ENCODE measurements at regions not wholly inside any gene's neighbourhood (a gene's known extent, or its start where the extent isn't known, plus 50 kb on each side); places are given as distances from the start of the nearest gene placed in this dataset.

DNA sequence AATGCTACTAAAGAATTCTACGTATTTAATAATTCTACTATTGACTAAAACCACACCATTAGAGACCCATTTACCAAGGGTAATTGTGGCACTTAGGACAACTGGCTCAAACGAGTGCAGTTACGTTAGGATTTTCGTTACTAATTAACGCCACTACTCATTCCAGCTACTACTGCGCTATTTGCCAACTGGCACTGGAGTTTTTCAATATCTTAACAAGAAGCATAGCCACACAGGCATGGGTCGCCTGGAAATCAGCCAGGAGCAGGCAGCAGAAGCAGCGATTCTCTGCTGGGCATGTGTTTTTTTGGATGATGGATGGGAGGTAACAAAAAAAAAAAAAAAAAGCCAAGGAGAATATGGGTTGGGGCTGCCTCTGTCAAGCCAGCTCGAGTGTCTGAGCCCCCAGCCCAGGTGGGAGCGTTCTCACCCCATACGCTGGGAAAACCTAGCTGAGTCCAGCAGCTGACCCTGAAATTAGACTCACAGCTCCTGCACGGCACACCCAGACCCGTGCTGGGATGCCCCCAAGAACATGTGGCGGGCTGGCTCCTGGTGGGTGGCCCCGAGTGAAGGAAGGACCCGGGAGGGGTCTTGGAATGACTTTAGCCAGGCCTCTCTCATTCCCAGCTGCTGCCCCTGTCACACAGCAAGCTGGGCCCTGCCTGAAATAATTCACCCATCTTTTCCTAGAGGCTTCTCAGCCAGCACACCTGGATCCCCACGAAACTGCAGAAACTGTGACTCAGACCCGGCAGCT, 214.0 kb downstream of the BRD1 start (continued):
- TF ChIP-seq, protein P1, sequence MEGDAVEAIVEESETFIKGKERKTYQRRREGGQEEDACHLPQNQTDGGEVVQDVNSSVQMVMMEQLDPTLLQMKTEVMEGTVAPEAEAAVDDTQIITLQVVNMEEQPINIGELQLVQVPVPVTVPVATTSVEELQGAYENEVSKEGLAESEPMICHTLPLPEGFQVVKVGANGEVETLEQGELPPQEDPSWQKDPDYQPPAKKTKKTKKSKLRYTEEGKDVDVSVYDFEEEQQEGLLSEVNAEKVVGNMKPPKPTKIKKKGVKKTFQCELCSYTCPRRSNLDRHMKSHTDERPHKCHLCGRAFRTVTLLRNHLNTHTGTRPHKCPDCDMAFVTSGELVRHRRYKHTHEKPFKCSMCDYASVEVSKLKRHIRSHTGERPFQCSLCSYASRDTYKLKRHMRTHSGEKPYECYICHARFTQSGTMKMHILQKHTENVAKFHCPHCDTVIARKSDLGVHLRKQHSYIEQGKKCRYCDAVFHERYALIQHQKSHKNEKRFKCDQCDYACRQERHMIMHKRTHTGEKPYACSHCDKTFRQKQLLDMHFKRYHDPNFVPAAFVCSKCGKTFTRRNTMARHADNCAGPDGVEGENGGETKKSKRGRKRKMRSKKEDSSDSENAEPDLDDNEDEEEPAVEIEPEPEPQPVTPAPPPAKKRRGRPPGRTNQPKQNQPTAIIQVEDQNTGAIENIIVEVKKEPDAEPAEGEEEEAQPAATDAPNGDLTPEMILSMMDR (conservative IDR thresholded peaks at IDR 0.05; ENCODE audit: low read depth, low read length) = no peak
- TF ChIP-seq FOS (IDR thresholded peaks at IDR 0.05; ENCODE audit: low read depth, low read length) = no peak

DNA sequence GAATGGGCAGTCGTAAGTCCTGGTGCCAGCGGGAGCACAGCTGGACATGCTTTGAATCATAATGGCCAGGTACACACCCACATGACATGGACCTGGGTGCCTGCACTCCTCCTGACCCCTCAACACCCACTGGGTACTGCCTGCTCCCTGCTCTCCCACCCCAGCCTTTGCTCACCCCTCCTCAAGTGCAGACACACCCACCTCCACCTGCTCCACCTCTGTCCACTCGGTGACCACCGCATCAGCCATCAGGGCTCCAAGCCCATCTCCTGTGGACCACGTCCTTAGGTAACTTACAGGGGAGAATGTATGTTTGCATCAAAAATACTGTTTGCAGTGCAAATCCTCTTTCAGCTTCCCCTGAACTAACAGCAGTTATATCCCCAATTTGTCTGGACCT, 214.6 kb downstream of the BRD1 start:
- in situ Hi-C loops (cut with MboI; ENCODE audit: low sequenced_read_pairs) = no loop called here
- H3K79me1 ChIP-seq (ENCODE audit: low read depth in 1 of 2, low read length in 2 of 2) = no peaks in the 10 kb centered on the region
- H2AK9ac ChIP-seq (replicated peaks; ENCODE audit: low read depth, low read length, poor library complexity) = no peak overlapping the region
- H3K27me3 ChIP-seq (ENCODE audit: control insufficient read depth, insufficient read depth, low read length) = no peaks in the 10 kb centered on the region
- H3K4me3 ChIP-seq (ENCODE audit: insufficient read depth, low read depth, low read length) = no peak overlapping the region
- no peak overlapping the region for H4K8ac ChIP-seq (ENCODE audit: low read depth in 2 of 2, low read length in 2 of 2)
- no peak overlapping the region for H3K27ac ChIP-seq (ENCODE audit: insufficient read depth, low read length)
- no peak overlapping the region for H2AFZ ChIP-seq (replicated peaks; ENCODE audit: low read length, poor library complexity)
- no peak overlapping the region for H3K4ac ChIP-seq (ENCODE audit: low read depth, low read length)
- DNase-seq (no peak), ATAC-seq (ENCODE audit: low read depth) (no peak)
- H2BK15ac ChIP-seq (ENCODE audit: low read depth, low read length) = no peak overlapping the region
- BruUV-seq (replicated peaks) = no TSS peak
- dilution Hi-C loops (cut with HindIII; ENCODE audit: low sequenced_read_pairs, unreplicated experiment) = no loop called here
- no peak overlapping the region for H3K23ac ChIP-seq (ENCODE audit: low read depth, low read length)
- intact Hi-C loops (cut with micrococcal nuclease) = no loop called here
- WGBS, 2 experiments (ENCODE audit: extremely low coverage in 2 of 2, insufficient read length in 1 of 2) = 67% methylated on average over 1 of the region's 5 CpGs; no CpG with 5 or more reads in 1 of the 2 experiments
- no peak overlapping the region for H2AK5ac ChIP-seq (ENCODE audit: low read depth, low read length)
- H3K18ac ChIP-seq (ENCODE audit: low read depth, low read length) = no peak overlapping the region
- peaks cover 48% of the 10 kb centered on the region for H3K9me3 ChIP-seq (ENCODE audit: control insufficient read depth, insufficient read depth, low read length)
- POLR2A ChIA-PET (ENCODE audit: unreplicated experiment) = no interaction called here
- no peaks in the 10 kb centered on the region for H3K4me1 ChIP-seq (ENCODE audit: control insufficient read depth, insufficient read depth, low read length)
- no peak overlapping the region for H2BK5ac ChIP-seq (ENCODE audit: low read depth, low read length, poor library complexity, severe bottlenecking)
- no peak overlapping the region for H4K91ac ChIP-seq (ENCODE audit: insufficient read depth, low read depth, low read length)
- no peaks in the 10 kb centered on the region for H3K36me3 ChIP-seq (ENCODE audit: control insufficient read depth, insufficient read depth, low read length)
- H3K14ac ChIP-seq (replicated peaks; ENCODE audit: low read depth, low read length) = no peak overlapping the region
- H3K9ac ChIP-seq (ENCODE audit: low read depth, low read length) = no peak overlapping the region
- CTCF ChIA-PET = no interaction called here
- H2BK120ac ChIP-seq (ENCODE audit: low read depth, low read length) = no peak overlapping the region
- no peak overlapping the region for H4K5ac ChIP-seq (ENCODE audit: low read depth, low read length)
- H4K20me1 ChIP-seq (ENCODE audit: insufficient read depth, low read length) = no peaks in the 10 kb centered on the region
- H3K56ac ChIP-seq (ENCODE audit: extremely low read depth, insufficient read depth, low read length) = no peak overlapping the region
- no peak overlapping the region for H3K4me2 ChIP-seq (ENCODE audit: low read depth, low read length)
- H2BK20ac ChIP-seq (ENCODE audit: low read depth, low read length) = no peak overlapping the region
- H3K9me1 ChIP-seq (ENCODE audit: insufficient read depth, low read length) = no peaks in the 10 kb centered on the region
- TF ChIP-seq FOS (IDR thresholded peaks at IDR 0.05; ENCODE audit: low read depth, low read length) (no peak), MAFK (IDR thresholded peaks at IDR 0.05; ENCODE audit: low read depth, low read length) (no peak), MXI1 (IDR thresholded peaks at IDR 0.05; ENCODE audit: borderline replicate concordance, low read depth, low read length) (no peak), MAZ (IDR thresholded peaks at IDR 0.05; ENCODE audit: borderline replicate concordance, low read depth, low read length) (no peak), SMC3 (IDR thresholded peaks at IDR 0.05; ENCODE audit: low read depth, low read length) (no peak), CHD1 (IDR thresholded peaks at IDR 0.05; ENCODE audit: low read depth, low read length) (no peak)
- TF ChIP-seq, protein P1 (conservative IDR thresholded peaks at IDR 0.05; ENCODE audit: low read depth, low read length) = no peak
- TF ChIP-seq, protein P2, sequence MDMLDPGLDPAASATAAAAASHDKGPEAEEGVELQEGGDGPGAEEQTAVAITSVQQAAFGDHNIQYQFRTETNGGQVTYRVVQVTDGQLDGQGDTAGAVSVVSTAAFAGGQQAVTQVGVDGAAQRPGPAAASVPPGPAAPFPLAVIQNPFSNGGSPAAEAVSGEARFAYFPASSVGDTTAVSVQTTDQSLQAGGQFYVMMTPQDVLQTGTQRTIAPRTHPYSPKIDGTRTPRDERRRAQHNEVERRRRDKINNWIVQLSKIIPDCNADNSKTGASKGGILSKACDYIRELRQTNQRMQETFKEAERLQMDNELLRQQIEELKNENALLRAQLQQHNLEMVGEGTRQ (IDR thresholded peaks at IDR 0.05; ENCODE audit: low read depth, low read length) = no peak
- TF ChIP-seq, protein P3, sequence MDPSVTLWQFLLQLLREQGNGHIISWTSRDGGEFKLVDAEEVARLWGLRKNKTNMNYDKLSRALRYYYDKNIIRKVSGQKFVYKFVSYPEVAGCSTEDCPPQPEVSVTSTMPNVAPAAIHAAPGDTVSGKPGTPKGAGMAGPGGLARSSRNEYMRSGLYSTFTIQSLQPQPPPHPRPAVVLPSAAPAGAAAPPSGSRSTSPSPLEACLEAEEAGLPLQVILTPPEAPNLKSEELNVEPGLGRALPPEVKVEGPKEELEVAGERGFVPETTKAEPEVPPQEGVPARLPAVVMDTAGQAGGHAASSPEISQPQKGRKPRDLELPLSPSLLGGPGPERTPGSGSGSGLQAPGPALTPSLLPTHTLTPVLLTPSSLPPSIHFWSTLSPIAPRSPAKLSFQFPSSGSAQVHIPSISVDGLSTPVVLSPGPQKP (IDR thresholded peaks at IDR 0.05; ENCODE audit: borderline replicate concordance, low read depth, low read length) = no peak

Measured in IMR-90 (cell line).